DND-41 (cell line): ENCODE measurements at regions not wholly inside any gene's neighbourhood (a gene's known extent, or its start where the extent isn't known, plus 50 kb on each side); places are given as distances from the start of the nearest gene placed in this dataset.

Source experiments
- ATAC-seq: fragments of 200-7000 bp; cut with Tn5 transposase; 3 replicates; pipeline ENCODE4 v1.9.1; 2021; ENCODE audit warnings: low read depth; ENCODE audit not compliant: insufficient read depth
- DNase-seq: peaks from one replicate; pipeline ENCODE4 v3.0.0-alpha.2; 2020
- H2AFZ ChIP-seq: 2 replicates; pipeline ENCODE4 v1.6.0; 2012; ENCODE audit warnings: low read depth, low read length
- H3K27ac ChIP-seq: 2 replicates; pipeline ENCODE4 v1.5.1; 2012; ENCODE audit warnings: low read length, inconsistent platforms
- H3K27me3 ChIP-seq: fragments of 200-600 bp; sonication (generic); 2 replicates; pipeline ENCODE4 v1.6.0; 2012; ENCODE audit warnings: low read length, mild to moderate bottlenecking, inconsistent platforms; ENCODE audit not compliant: insufficient read depth, poor library complexity
- H3K36me3 ChIP-seq: 2 replicates; pipeline ENCODE4 v1.5.1; 2012; ENCODE audit warnings: low read length, inconsistent platforms; ENCODE audit not compliant: insufficient read depth
- H3K4me1 ChIP-seq: 2 replicates; pipeline ENCODE4 v1.5.1; 2012; ENCODE audit warnings: mild to moderate bottlenecking, low read length; ENCODE audit not compliant: insufficient read depth
- H3K4me2 ChIP-seq: 2 replicates; pipeline ENCODE4 v1.6.0; 2012; ENCODE audit warnings: mild to moderate bottlenecking, moderate library complexity, low read length, inconsistent platforms; ENCODE audit not compliant: insufficient read depth
- H3K4me3 ChIP-seq, 2 experiments: fragments of 200-600 bp in 1 of 2; shearing (Covaris generic) in 1 of 2; 2 replicates each; pipeline ENCODE4 v1.5.1; 2012 to 2016; ENCODE audit warnings: inconsistent platforms in 2 of 2, low read length in 2 of 2, mild to moderate bottlenecking in 2 of 2, low read depth in 1 of 2, moderate library complexity in 1 of 2
- H3K79me2 ChIP-seq: 2 replicates; pipeline ENCODE4 v1.6.0; 2012; ENCODE audit warnings: low read length, inconsistent platforms; ENCODE audit not compliant: insufficient read depth
- H3K9ac ChIP-seq: 2 replicates; pipeline ENCODE4 v1.6.0; 2012; ENCODE audit warnings: low read depth, mild to moderate bottlenecking, inconsistent platforms, low read length, moderate library complexity
- H3K9me3 ChIP-seq: 2 replicates; pipeline ENCODE4 v1.5.1; 2012; ENCODE audit warnings: low read length, moderate library complexity, mild to moderate bottlenecking, inconsistent platforms; ENCODE audit not compliant: insufficient read depth, severe bottlenecking
- H4K20me1 ChIP-seq: 2 replicates; pipeline ENCODE4 v1.6.0; 2012; ENCODE audit warnings: low read length; ENCODE audit not compliant: insufficient read depth
- EZH2 ChIP-seq: IDR thresholded peaks from 3 replicates; pipeline ENCODE4 v1.6.1; 2012; ENCODE audit warnings: borderline replicate concordance, low read depth, mild to moderate bottlenecking, moderate library complexity, low read length, inconsistent platforms; ENCODE audit not compliant: severe bottlenecking
- TF ChIP-seq, protein P1 (sequence below): IDR thresholded peaks from 2 replicates; pipeline ENCODE4 v1.5.1; 2012; ENCODE audit warnings: borderline replicate concordance, low read length, moderate library complexity, mild to moderate bottlenecking; ENCODE audit not compliant: poor library complexity, severe bottlenecking; ENCODE audit errors: extremely low read depth

DNA sequence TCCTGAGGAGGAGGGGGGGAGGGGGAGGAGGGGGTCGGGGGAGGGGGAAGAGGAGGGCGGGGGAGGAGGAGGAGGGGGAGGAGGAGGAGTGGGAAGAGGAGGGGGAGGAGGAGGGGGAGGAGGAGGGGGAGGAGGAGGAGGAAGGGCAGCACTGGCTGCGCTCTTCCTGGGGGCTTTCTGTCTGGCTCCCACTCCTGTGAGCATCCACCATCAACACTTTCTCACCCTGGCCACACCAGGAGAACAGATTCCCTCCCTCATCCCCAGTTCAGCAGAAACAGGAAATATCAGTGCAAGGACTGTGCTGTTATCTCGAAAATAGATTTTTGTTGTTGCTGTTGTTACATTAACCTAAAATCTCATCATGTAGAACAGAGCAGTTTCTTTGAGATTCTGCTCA lies 530.5 kb downstream of the ACTR3B start:
- no peaks in the 10 kb centered on the region for H3K9me3 ChIP-seq
- H3K4me1 ChIP-seq: no peaks in the 10 kb centered on the region
- ATAC-seq (no peak), DNase-seq (no peak)
- no peak overlapping the region for H3K4me2 ChIP-seq
- no peaks in the 10 kb centered on the region for H3K36me3 ChIP-seq
- TF ChIP-seq, protein P1, sequence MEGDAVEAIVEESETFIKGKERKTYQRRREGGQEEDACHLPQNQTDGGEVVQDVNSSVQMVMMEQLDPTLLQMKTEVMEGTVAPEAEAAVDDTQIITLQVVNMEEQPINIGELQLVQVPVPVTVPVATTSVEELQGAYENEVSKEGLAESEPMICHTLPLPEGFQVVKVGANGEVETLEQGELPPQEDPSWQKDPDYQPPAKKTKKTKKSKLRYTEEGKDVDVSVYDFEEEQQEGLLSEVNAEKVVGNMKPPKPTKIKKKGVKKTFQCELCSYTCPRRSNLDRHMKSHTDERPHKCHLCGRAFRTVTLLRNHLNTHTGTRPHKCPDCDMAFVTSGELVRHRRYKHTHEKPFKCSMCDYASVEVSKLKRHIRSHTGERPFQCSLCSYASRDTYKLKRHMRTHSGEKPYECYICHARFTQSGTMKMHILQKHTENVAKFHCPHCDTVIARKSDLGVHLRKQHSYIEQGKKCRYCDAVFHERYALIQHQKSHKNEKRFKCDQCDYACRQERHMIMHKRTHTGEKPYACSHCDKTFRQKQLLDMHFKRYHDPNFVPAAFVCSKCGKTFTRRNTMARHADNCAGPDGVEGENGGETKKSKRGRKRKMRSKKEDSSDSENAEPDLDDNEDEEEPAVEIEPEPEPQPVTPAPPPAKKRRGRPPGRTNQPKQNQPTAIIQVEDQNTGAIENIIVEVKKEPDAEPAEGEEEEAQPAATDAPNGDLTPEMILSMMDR: no peak
- TF ChIP-seq EZH2: no peak
- H3K4me3 ChIP-seq: no peak overlapping the region
- H4K20me1 ChIP-seq: no peaks in the 10 kb centered on the region
- H2AFZ ChIP-seq: no peak overlapping the region
- no peak overlapping the region for H3K9ac ChIP-seq
- H3K27ac ChIP-seq: no peak overlapping the region
- no peaks in the 10 kb centered on the region for H3K27me3 ChIP-seq
- no peaks in the 10 kb centered on the region for H3K79me2 ChIP-seq

DNA sequence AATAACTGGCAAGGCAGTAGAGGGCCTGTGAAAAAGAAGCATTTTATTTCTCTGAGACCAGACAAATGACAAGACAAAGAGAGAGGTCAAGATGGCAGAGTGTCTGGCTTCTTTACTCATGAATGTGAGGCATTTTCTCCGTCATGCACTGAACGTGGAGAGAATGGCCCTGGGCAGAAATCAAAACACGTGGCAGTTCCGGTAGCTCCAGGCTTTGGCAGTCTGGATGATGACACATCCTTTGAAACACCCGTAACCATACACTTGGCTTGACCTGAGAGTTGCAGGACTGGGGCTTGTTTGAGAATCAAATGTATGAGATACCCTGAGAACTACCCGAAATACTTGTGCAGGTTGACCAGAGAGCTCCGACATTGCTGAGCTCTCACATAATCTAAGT lies 537.6 kb downstream of the ACTR3B start:
- Histone ChIP-seq H3K4me3 (no peak overlapping the region), H3K27me3 (no peaks in the 10 kb centered on the region), H4K20me1 (no peaks in the 10 kb centered on the region), H3K9me3 (no peaks in the 10 kb centered on the region), H3K9ac (no peak overlapping the region), H3K4me1 (no peaks in the 10 kb centered on the region), H3K36me3 (no peaks in the 10 kb centered on the region), H3K4me2 (no peak overlapping the region), H3K27ac (no peak overlapping the region), H3K79me2 (no peaks in the 10 kb centered on the region), H2AFZ (no peak overlapping the region)
- no peak for TF ChIP-seq EZH2
- TF ChIP-seq, protein P1: no peak
- ATAC-seq (no peak), DNase-seq (no peak)

DNA sequence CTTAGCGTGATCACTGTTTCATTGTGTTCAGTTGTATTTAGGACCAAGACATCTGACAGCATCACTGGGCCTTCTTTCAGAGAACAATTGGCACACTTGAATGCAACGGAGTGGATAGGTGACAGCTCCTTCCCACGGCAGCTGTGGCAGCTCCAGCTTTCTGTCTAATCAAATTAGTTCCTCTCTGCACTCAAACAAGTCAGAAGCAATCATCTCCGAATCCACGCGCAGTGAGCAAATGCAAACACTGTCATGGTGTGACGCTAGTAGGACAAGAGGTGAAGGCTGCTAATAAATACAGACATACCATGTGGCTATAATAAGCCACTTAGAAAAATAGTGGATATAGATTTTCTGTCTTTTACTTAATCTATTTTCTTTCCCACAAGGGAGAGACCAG lies 542.4 kb downstream of the ACTR3B start:
- no peak overlapping the region for H3K9ac ChIP-seq
- H2AFZ ChIP-seq: no peak overlapping the region
- DNase-seq (no peak), ATAC-seq (no peak)
- no peaks in the 10 kb centered on the region for H4K20me1 ChIP-seq
- H3K4me3 ChIP-seq: no peak overlapping the region
- no peaks in the 10 kb centered on the region for H3K4me1 ChIP-seq
- TF ChIP-seq, protein P1: no peak
- no peak for TF ChIP-seq EZH2
- H3K9me3 ChIP-seq: no peaks in the 10 kb centered on the region
- no peak overlapping the region for H3K27ac ChIP-seq
- H3K4me2 ChIP-seq: no peak overlapping the region
- H3K79me2 ChIP-seq: no peaks in the 10 kb centered on the region
- no peaks in the 10 kb centered on the region for H3K27me3 ChIP-seq
- no peaks in the 10 kb centered on the region for H3K36me3 ChIP-seq

DNA sequence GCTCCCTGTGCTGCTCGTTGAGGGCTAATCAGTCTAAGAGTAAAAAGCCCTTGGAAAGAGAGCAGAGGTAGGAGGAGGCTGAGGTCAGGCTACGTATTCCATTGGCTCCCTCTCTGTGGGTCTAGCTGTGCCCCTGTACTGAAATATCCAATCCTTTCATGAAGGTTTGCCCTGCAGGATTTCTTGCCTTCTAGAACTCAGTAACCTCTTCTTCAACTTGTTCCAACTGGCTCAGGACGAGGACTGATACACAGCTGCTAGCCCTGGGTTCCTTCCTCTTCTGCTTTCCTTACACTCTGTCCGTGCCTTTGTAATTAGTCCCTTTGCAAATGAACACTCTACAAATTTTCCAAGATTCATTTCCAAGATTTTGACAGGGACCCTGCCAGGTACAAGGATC lies 560.5 kb downstream of the ACTR3B start:
- no peaks in the 10 kb centered on the region for H3K27me3 ChIP-seq
- H3K79me2 ChIP-seq: no peaks in the 10 kb centered on the region
- DNase-seq (no peak), ATAC-seq (no peak)
- H3K4me2 ChIP-seq: no peak overlapping the region
- H3K9me3 ChIP-seq: no peaks in the 10 kb centered on the region
- H3K36me3 ChIP-seq: no peaks in the 10 kb centered on the region
- TF ChIP-seq, protein P1: no peak
- no peak for TF ChIP-seq EZH2
- no peaks in the 10 kb centered on the region for H3K4me1 ChIP-seq
- no peak overlapping the region for H3K27ac ChIP-seq
- H4K20me1 ChIP-seq: no peaks in the 10 kb centered on the region
- H3K4me3 ChIP-seq: no peak overlapping the region
- no peak overlapping the region for H3K9ac ChIP-seq
- H2AFZ ChIP-seq: no peak overlapping the region
